Endothelial cell of umbilical vein (primary cell): ENCODE measurements at regions not wholly inside any gene's neighbourhood (a gene's known extent, or its start where the extent isn't known, plus 50 kb on each side); places are given as distances from the start of the nearest gene placed in this dataset.

Experiments
- EZH2 ChIP-seq: IDR thresholded peaks from 2 replicates; pipeline ENCODE4 v1.6.1; 2012; ENCODE audit warnings: borderline replicate concordance, low read depth, mild to moderate bottlenecking, moderate library complexity, low read length, inconsistent platforms; ENCODE audit not compliant: severe bottlenecking
- FOS ChIP-seq: IDR thresholded peaks from 2 replicates; pipeline ENCODE4 v1.6.1; 2011; ENCODE audit warnings: mild to moderate bottlenecking, low read length, moderate library complexity, borderline replicate concordance; ENCODE audit not compliant: insufficient read depth
- GATA2 ChIP-seq: IDR thresholded peaks from 2 replicates; pipeline ENCODE4 v1.7.0; 2011; ENCODE audit warnings: low read depth, mild to moderate bottlenecking, moderate library complexity, mixed read lengths, low read length; ENCODE audit not compliant: insufficient read length, insufficient read depth
- JUN ChIP-seq: IDR thresholded peaks from 2 replicates; pipeline ENCODE4 v1.6.1; 2011; ENCODE audit warnings: borderline replicate concordance, low read depth; ENCODE audit not compliant: insufficient read length, insufficient read depth
- MYC ChIP-seq: IDR thresholded peaks from one replicate; pipeline ENCODE4 v1.6.1; 2011; ENCODE audit warnings: mild to moderate bottlenecking, low read depth, low read length
- POLR2A ChIP-seq: IDR thresholded peaks from 2 replicates; pipeline ENCODE4 v1.6.1; 2012; ENCODE audit warnings: low read depth, mild to moderate bottlenecking, control low read depth, low read length
- POLR2AphosphoS5 ChIP-seq: IDR thresholded peaks from 2 replicates; pipeline ENCODE4 v1.6.1; 2012; ENCODE audit warnings: low read depth, mild to moderate bottlenecking, control low read depth, low read length, moderate library complexity; ENCODE audit not compliant: insufficient read depth
- TF ChIP-seq, protein P1 (sequence below), 2 donors: IDR thresholded peaks; 1 replicate in 1 of 2; 2 replicates in 1 of 2; pipeline ENCODE4 v1.5.1; 2011; ENCODE audit warnings: low read length in 2 of 2, mild to moderate bottlenecking in 2 of 2, moderate library complexity in 2 of 2, control low read depth in 1 of 2, inconsistent platforms in 1 of 2, low read depth in 1 of 2; ENCODE audit not compliant: insufficient read depth in 1 of 2; ENCODE audit errors: extremely low read depth in 1 of 2
- TF ChIP-seq, protein P2 (sequence below): IDR thresholded peaks from 2 replicates; pipeline ENCODE4 v1.6.1; 2011; ENCODE audit not compliant: insufficient read depth, insufficient read length

- TF ChIP-seq, protein P1, sequence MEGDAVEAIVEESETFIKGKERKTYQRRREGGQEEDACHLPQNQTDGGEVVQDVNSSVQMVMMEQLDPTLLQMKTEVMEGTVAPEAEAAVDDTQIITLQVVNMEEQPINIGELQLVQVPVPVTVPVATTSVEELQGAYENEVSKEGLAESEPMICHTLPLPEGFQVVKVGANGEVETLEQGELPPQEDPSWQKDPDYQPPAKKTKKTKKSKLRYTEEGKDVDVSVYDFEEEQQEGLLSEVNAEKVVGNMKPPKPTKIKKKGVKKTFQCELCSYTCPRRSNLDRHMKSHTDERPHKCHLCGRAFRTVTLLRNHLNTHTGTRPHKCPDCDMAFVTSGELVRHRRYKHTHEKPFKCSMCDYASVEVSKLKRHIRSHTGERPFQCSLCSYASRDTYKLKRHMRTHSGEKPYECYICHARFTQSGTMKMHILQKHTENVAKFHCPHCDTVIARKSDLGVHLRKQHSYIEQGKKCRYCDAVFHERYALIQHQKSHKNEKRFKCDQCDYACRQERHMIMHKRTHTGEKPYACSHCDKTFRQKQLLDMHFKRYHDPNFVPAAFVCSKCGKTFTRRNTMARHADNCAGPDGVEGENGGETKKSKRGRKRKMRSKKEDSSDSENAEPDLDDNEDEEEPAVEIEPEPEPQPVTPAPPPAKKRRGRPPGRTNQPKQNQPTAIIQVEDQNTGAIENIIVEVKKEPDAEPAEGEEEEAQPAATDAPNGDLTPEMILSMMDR (IDR thresholded peaks at IDR 0.05; ENCODE audit: extremely low read depth in 1 of 2, insufficient read depth in 1 of 2, low read depth in 1 of 2, low read length in 2 of 2): no peak
- no peak for TF ChIP-seq MYC
- TF ChIP-seq POLR2A: no peak
- TF ChIP-seq JUN: no peak
- no peak for TF ChIP-seq GATA2
- TF ChIP-seq POLR2AphosphoS5: no peak
- TF ChIP-seq, protein P2, sequence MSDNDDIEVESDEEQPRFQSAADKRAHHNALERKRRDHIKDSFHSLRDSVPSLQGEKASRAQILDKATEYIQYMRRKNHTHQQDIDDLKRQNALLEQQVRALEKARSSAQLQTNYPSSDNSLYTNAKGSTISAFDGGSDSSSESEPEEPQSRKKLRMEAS: no peak
- TF ChIP-seq EZH2: no peak
- no peak for TF ChIP-seq FOS
Measured at GRCh38 chr5:7192016-7192415, 203.9 kb upstream of the ADCY2 start.
